ENCODE measurements at regions not wholly inside any gene's neighbourhood (a gene's known extent, or its start where the extent isn't known, plus 50 kb on each side); places are given as distances from the start of the nearest gene placed in this dataset.
"Not testable (repeated sequence)": the region's sequence is repeated elsewhere in the genome, so short reads cannot be mapped to it uniquely, and the experiment has no call there.

GRCh38 chr5:125660231-125660895 is 762.8 kb upstream of the GRAMD2B start:
- DNase-seq: no peak

- no peak for DNase-seq
These were observed 761.6 kb upstream of the GRAMD2B start for GRCh38 chr5:125661584-125661983.

DNA sequence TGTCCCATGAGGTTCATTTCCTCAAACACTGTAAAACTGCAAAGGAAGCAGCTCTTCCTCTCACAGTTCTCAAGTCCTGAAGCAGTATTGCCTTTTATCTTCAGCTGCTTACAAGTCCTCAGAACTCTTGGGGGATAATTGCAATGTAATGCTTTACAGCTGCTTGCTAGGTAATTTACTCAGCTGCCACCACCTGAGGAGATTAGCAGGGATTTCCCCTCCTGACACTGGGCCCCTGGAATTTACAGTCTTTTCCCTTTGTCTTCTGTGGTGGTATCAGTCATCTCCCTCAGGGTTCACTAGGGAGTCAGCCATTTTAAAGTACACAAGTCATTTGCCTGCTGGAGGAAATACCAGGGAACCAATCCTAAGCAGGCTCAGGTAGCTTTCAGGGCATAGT is 754.3 kb upstream of the GRAMD2B start:
- peak; percentile 82 for DNase-seq

DNA sequence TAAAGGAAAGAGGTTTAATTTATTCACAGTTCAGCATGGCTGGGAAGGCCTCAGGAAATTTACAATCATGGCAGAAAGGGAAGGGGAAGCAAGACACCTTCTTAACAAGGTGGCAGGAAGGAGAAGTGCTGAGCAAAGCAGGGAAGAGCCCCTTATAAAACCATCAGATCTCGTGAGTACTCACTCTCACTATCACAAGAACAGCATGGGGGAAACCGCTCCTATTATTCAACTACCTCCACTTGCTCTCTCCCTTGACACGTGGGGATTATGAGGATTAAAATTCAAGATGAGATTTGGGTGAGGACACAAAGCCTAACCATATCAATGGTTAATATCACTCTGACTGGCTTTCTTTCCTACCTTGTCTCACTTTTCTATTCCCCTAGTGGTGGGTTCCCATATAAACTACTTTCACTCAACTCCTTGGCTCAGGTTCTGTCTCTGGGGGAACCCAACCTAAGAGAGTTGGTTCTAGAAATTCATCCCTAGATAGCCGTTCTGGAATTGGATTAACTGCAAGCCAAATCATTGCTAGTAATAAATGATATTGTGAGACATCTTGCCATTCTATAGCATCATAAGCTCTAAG is 749.8 kb upstream of the GRAMD2B start:
- no peak for DNase-seq

DNA sequence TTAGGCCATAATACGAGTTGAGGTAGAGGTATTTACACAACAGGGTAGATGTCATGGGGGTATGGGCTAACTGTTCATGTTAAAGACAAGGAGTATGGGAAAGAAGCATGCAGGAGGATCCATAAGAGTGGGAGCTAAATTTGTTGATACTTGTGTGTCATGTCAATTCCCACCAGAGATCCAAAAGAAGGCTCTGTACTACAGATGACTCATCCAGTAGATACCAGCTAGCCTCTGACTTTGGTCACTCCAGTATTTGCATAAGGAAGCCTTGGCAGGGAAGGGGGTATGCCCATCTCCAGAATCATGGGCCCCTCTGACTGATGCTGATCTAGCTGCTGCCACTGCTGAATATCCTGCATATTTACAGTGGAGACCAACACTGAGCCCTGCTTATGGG is 743.7 kb upstream of the GRAMD2B start:
- DNase-seq: peak; percentile 49

- DNase-seq: no peak
These were observed 739.5 kb upstream of the GRAMD2B start for GRCh38 chr5:125683669-125684068.

DNA sequence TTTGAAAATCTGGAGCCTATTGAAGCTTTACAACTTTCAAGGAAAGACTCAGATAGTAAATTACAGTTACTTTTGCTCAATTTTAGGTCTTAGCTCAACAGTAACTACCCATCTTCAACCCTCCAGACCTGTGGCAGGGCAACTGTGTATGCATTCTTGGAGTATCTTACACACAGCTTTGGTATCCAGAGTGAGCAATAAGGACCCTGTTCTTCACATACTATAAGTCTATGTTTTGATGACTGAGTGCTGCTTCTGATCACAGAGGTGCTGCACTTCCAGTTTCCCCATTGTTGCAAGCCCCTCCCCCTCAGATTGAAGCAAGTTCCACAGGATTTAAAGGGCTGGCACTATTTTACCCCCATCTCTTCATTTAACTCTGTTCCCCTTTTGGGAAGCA is 737.4 kb upstream of the GRAMD2B start:
- no peak for DNase-seq

DNA sequence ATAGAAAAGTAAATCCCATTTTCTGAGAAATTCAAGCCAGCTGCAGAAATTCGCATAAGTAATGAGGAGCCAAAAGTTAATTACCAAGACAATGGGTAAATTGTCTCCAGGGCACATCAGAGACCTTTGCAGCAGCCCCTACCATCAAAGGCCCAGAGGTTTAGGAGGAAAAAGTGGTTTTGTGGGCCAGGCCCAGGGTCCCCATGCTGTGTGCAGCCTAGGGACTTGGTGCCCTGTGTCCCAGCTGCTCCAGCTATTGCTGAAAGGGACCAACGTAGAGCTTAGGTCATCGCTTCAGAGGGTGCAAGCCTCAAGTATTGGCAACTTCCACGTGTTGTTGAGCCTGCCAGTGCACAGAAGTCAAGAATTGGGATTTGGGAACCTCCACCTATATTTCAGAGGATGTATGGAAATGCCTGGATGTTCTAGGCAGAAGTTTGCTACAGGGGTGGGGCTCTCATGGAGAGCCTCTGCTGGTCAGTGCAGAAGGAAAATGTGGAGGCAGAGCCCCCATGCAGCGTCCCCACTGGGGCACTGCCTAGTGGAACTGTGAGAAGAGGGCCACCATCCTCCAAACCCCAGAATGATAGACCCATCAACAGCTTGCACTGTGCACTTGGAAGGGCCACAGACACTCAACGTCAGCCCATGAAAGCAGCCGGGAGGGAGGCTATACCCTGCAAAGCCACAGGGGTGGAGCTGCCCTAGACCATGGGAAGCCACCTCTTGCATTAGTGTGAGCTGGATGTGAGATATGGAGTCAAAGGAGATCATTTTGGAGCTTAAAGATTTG is 731.3 kb upstream of the GRAMD2B start:
- not testable (repeated sequence) for DNase-seq

GRCh38 chr5:125695996-125696655 is 727.1 kb upstream of the GRAMD2B start:
- DNase-seq: peak; percentile 16

DNA sequence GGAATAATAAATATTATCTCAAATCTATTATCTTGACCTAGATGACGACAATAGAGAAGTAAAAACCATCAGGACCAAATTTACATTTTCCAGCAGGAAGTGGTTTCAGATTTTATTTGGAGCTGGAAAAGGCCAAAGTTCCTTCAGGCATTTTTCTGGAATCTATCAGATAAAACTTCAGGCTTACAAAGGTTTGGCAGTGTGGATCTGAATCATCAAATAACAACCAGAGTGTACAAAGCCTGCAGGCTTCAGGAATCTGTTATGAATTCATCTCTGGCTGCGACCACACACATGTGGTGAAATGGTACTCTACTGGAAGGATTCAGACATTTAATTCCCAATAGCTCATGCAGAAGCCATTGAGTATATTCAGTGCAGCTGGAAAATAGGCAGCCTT is 726.4 kb upstream of the GRAMD2B start:
- DNase-seq: no peak

GRCh38 chr5:125698420-125698819 is 724.8 kb upstream of the GRAMD2B start:
- no peak for DNase-seq

DNA sequence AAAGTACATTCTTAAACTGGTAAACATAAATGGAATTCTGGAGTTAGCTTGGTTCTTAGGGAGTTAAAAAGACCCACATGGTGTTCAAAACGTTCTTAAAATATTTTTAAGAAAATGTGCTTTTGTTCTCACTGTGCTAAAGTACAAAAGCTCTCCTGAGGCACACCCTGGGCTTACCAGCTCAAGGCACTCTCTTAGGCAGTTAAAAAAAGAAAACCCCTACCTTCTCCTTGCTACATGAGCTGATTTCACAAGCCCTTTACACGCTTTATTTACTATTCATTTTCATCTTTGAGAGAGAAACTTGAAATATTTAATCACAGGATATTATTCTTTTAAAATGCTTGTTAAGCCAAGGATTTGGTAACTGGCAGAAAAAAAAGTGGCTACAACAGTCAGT is 723.3 kb upstream of the GRAMD2B start:
- peak; percentile 50 for DNase-seq

- DNase-seq: peak; percentile 92
These were observed 722.8 kb upstream of the GRAMD2B start for GRCh38 chr5:125700380-125700861.

DNA sequence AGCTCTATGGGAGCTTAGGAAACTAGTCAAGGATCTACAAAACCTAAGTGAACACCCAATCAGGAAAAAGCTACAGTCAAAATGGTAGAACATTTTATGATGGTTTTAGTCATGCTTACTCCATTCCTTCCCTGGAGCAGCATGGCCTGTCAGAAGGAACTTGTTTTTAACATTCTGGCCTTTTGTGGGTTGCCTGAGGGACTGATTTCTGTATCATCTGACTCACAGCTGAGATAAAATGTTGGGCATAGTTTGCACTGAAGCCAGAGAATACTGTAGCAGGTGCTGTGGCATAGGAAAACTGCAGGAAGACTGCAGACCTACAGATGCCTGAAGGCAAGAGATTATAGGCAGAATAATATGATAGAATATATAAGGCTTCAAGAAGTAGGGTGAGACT is 719.6 kb upstream of the GRAMD2B start:
- no peak for DNase-seq

GRCh38 chr5:125704888-125705287 is 718.3 kb upstream of the GRAMD2B start:
- no peak for DNase-seq

DNA sequence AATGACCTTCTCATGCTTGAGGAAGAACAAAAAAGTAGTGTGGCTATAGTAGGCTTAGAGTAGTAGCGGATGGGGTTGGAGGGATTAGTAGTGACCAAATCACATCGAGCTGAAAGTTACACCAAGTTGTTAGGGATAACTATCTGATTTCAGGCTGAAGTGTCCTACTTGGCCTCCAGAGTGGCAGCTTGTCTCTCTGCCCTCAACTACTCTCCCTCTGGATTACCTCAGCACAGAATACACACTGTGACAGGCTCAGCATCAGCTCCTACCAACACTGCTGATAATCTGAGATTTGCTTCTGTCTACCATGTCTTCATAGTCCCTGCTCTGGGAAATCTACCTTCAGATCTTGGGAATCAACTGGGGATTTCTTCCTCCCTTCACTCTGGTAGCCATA is 714.6 kb upstream of the GRAMD2B start:
- DNase-seq: peak; percentile 39

- DNase-seq: no peak
These were observed 712.5 kb upstream of the GRAMD2B start for GRCh38 chr5:125710745-125711144.

DNA sequence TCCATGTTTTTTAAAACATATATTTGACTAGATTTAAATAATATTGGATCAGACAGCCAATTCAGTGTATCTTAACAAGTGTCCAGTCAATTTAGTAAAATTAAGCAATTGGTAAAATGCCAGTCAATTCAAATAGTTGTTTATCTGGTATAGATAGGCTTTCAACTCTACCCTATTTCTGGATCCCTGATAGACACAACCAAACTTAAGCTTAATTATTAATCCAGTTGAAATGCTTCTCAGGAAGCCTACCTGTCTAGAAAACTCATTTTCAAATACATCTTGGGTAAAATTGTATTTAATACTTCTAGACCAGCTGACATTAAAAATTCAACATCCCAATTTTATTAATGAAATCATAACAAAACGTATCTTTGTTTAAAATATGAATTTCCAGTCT is 710.8 kb upstream of the GRAMD2B start:
- peak; percentile 36 for DNase-seq

DNA sequence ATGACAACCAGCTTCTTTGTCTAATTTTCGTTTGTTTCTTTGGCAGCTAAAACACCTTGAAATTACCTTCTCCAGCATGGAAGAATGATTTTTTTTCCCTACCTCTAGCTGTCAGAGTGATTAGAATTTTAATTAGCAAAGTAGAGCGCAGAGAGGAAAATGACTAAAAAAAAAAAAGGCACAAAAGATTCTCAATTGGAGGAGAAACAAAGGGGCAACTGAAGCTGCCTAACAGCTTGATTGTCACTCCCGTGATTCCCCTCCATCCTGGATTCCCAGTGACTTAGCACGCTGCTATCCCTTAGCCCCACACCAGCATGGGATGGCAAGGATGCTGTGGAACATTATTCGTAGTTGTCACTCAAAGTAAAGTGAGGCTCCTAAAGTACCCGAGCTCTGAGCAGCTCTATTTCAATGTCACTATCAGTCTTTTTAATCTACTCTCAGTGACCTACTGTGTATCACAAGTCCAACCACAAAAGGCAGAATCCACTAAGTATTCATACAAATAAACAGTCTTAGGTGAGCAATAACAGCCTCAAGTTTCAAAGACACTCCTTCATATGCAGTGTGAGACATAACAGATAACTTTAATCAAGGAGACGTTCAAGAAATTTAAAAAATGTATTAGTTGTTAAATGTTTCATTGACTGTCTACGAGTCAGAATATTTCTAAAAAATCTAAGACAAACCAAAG is 710.0 kb upstream of the GRAMD2B start:
- DNase-seq: no peak

DNA sequence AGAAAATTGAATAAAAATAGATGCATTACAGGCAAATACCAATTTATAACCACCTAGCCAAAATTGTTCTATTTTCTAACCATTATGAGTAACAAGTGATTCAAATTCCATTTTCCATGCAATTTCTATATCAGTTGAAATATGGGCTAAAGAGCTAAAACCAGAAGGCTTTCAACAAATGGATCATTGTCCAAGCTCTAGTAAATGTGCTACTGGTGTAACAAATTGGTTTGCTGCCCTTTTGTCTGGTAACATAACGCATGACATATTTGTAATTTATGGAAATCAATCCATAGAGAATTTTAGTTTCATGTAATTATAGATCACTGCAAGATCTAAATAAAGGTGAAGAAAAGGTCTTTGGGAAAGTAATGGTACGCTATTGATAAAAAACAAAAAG is 708.0 kb upstream of the GRAMD2B start:
- no peak for DNase-seq

GRCh38 chr5:125717209-125717608 is 706.0 kb upstream of the GRAMD2B start:
- DNase-seq: peak; percentile 62

DNA sequence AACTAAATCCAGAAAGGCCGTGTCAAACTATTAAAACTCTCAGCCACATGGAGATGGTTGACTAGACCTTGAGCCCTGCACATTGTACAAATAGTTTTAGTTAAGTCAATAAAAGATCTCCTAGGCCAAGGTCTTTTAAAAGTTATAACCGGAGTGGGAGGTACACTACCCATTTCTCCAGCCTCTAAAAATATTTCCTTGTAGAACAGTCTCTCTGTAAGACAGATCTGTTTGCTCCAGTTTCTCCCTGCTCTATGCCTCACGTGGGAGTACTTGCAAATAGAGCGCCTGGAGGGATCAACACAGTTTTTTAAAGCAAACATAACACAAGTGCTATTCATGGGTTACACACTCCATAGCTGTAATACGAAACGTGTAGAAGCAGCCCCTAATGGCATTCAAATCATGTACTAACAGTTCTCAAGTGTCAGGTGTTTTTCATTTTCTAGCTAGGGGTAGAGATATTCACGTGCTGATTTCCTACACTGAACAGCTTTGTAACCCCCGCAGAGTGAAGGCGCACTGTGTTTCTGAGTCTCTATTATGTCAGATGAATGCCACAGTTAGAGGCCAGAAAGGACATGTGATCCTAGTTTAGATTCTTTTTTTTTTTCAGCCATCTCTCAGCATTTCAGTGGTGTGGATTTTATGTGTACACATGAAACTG is 703.4 kb upstream of the GRAMD2B start:
- DNase-seq: peak; percentile 98

All from DMS53 (cell line).